ENCODE measurements at regions not wholly inside any gene's neighbourhood (a gene's known extent, or its start where the extent isn't known, plus 50 kb on each side); places are given as distances from the start of the nearest gene placed in this dataset.

GRCh38 chr5:159782995-159783300, 133.3 kb upstream of the ADRA1B start:
- Histone ChIP-seq H3K9me3 (replicated peaks; ENCODE audit: control insufficient read depth, insufficient read depth, low read length) (no peaks in the 10 kb centered on the region), H3K36me3 (ENCODE audit: control insufficient read depth in 2 of 2, extremely low read depth in 1 of 2, insufficient read depth in 2 of 2, low read length in 2 of 2) (no peaks in the 10 kb centered on the region), H3K79me2 (ENCODE audit: control insufficient read depth, insufficient read depth, low read length) (no peaks in the 10 kb centered on the region), H3K27me3 (ENCODE audit: control insufficient read depth in 2 of 2, insufficient read depth in 2 of 2, low read length in 2 of 2) (no peaks in the 10 kb centered on the region), H3K27ac (ENCODE audit: insufficient read depth, low read depth, low read length) (no peak overlapping the region), H3K4me3 (replicated peaks in 1 of 3; ENCODE audit: insufficient read depth in 1 of 3, low read depth in 1 of 3, low read length in 3 of 3) (no peak overlapping the region), H3K4me1 (ENCODE audit: control insufficient read depth, extremely low read depth, insufficient read depth, low read length) (no peaks in the 10 kb centered on the region), H2AFZ (ENCODE audit: low read depth, low read length) (no peak overlapping the region), H3K9me1 (replicated peaks; ENCODE audit: control insufficient read depth, extremely low read depth, insufficient read depth, low read length) (no peaks in the 10 kb centered on the region), H4K20me1 (replicated peaks; ENCODE audit: control insufficient read depth, extremely low read depth, insufficient read depth, low read length) (no peaks in the 10 kb centered on the region), H3K9ac (replicated peaks; ENCODE audit: extremely low read depth, insufficient read depth, low read length) (no peak overlapping the region), H3K4me2 (ENCODE audit: insufficient read depth, low read length) (no peak overlapping the region)
- DNase-seq (ENCODE audit: low read depth, low spot score) (no peak), FAIRE-seq (no peak)
- TF ChIP-seq CTCF (IDR thresholded peaks at IDR 0.05; ENCODE audit: extremely low read depth in 1 of 2, insufficient read depth in 1 of 2, low read depth in 1 of 2, low read length in 2 of 2) (no peak), JUN (IDR thresholded peaks at IDR 0.05; ENCODE audit: borderline replicate concordance, insufficient read depth, insufficient read length, low read depth) (no peak), MYC (IDR thresholded peaks at IDR 0.05; ENCODE audit: low read depth, low read length) (no peak), POLR2A (IDR thresholded peaks at IDR 0.05; ENCODE audit: low read depth, low read length) (no peak), MAX (IDR thresholded peaks at IDR 0.05; ENCODE audit: insufficient read depth, insufficient read length) (no peak), FOS (IDR thresholded peaks at IDR 0.05; ENCODE audit: borderline replicate concordance, insufficient read depth, low read length) (no peak), POLR2AphosphoS5 (IDR thresholded peaks at IDR 0.05; ENCODE audit: insufficient read depth, low read depth, low read length) (no peak), GATA2 (IDR thresholded peaks at IDR 0.05; ENCODE audit: insufficient read depth, insufficient read length, low read depth, low read length) (no peak), EZH2 (IDR thresholded peaks at IDR 0.05; ENCODE audit: borderline replicate concordance, low read depth, low read length, severe bottlenecking) (no peak)
- dilution Hi-C loops (cut with MboI; ENCODE audit: extremely low pct_ligation_motif_present, low sequenced_read_pairs) (no loop called here), intact Hi-C loops (cut with micrococcal nuclease) (no loop called here)
- CTCF ChIA-PET: interaction anchor here (1.1 to 1.2 kb wide), 2 partner anchors 18 to 86 kb away, joined by 3 read pairs; no protein-coding TSS in a partner anchor
- no TSS peak for BruUV-seq (replicated peaks)
- POLR2A ChIA-PET: no interaction called here
